Muscle layer of colon (tissue), 2 donors: ENCODE measurements at regions not wholly inside any gene's neighbourhood (a gene's known extent, or its start where the extent isn't known, plus 50 kb on each side); places are given as distances from the start of the nearest gene placed in this dataset.
"Not testable (repeated sequence)": the region's sequence is repeated elsewhere in the genome, so short reads cannot be mapped to it uniquely, and the experiment has no call there.

ENCODE experiments used
- H3K27ac ChIP-seq: one replicate; pipeline ENCODE4 v1.7.0; 2013; ENCODE audit warnings: low read depth, mild to moderate bottlenecking, low read length, moderate library complexity
- H3K27me3 ChIP-seq, 2 donors: one replicate each; pipeline ENCODE4 v1.7.0; 2013; ENCODE audit warnings: low read length in 2 of 2, mild to moderate bottlenecking in 2 of 2; ENCODE audit not compliant: insufficient read depth in 2 of 2, control insufficient read depth in 1 of 2
- H3K36me3 ChIP-seq: one replicate; pipeline ENCODE4 v1.7.0; 2013; ENCODE audit warnings: mild to moderate bottlenecking, low read length; ENCODE audit not compliant: insufficient read depth
- H3K4me1 ChIP-seq: one replicate; pipeline ENCODE4 v1.7.0; 2013; ENCODE audit warnings: mild to moderate bottlenecking, low read length; ENCODE audit not compliant: insufficient read depth
- H3K4me3 ChIP-seq, 2 donors: one replicate each; pipeline ENCODE4 v1.7.0; 2013; ENCODE audit warnings: low read length in 2 of 2, low read depth in 1 of 2, mild to moderate bottlenecking in 1 of 2, moderate library complexity in 1 of 2
- H3K9ac ChIP-seq: one replicate; pipeline ENCODE4 v1.7.0; 2013; ENCODE audit warnings: low read length
- H3K9me3 ChIP-seq: one replicate; pipeline ENCODE4 v1.7.0; 2013; ENCODE audit warnings: mild to moderate bottlenecking, low read length
- donor health status: abdominal sarcoma.
- donor health status: Adenocarcinoma of cecum.

- Histone ChIP-seq H3K4me3 (no peak overlapping the region), H3K4me1 (no peaks in the 10 kb centered on the region), H3K9ac (no peak overlapping the region), H3K27me3 (no peaks in the 10 kb centered on the region), H3K9me3 (no peaks in the 10 kb centered on the region), H3K36me3 (no peaks in the 10 kb centered on the region), H3K27ac (no peak overlapping the region)
Measured at GRCh38 chr2:6107290-6107689, 415.1 kb downstream of the SOX11 start.

- Histone ChIP-seq H3K4me3 (no peak overlapping the region), H3K36me3 (no peaks in the 10 kb centered on the region), H3K4me1 (no peaks in the 10 kb centered on the region), H3K27ac (no peak overlapping the region), H3K27me3 (no peaks in the 10 kb centered on the region), H3K9ac (no peak overlapping the region), H3K9me3 (no peaks in the 10 kb centered on the region)
Measured at GRCh38 chr2:6109831-6110230, 417.6 kb downstream of the SOX11 start.

- H3K36me3 ChIP-seq = no peaks in the 10 kb centered on the region
- no peaks in the 10 kb centered on the region for H3K9me3 ChIP-seq
- no peak overlapping the region for H3K27ac ChIP-seq
- no peaks in the 10 kb centered on the region for H3K27me3 ChIP-seq
- H3K9ac ChIP-seq = no peak overlapping the region
- H3K4me3 ChIP-seq = no peak overlapping the region
- H3K4me1 ChIP-seq = no peaks in the 10 kb centered on the region
Measured at GRCh38 chr2:6111781-6112261, 419.6 kb downstream of the SOX11 start.

GRCh38 chr2:6113786-6114185 lies 421.6 kb downstream of the SOX11 start:
- no peak overlapping the region for H3K9ac ChIP-seq

GRCh38 chr2:6127718-6128117 lies 435.5 kb downstream of the SOX11 start:
- Histone ChIP-seq H3K36me3 (no peaks in the 10 kb centered on the region), H3K27ac (no peak overlapping the region), H3K4me3 (no peak overlapping the region)

More at GRCh38 chr2:6113786-6114185, 421.6 kb downstream of the SOX11 start:
- no peaks in the 10 kb centered on the region for H3K36me3 ChIP-seq
- no peaks in the 10 kb centered on the region for H3K4me1 ChIP-seq
- H3K27me3 ChIP-seq = no peaks in the 10 kb centered on the region
- no peak overlapping the region for H3K4me3 ChIP-seq
- H3K9me3 ChIP-seq = no peaks in the 10 kb centered on the region
- H3K27ac ChIP-seq = no peak overlapping the region

GRCh38 chr2:6139142-6139541 lies 447.0 kb downstream of the SOX11 start:
- no peak overlapping the region for H3K9ac ChIP-seq
- no peaks in the 10 kb centered on the region for H3K27me3 ChIP-seq
- no peak overlapping the region for H3K27ac ChIP-seq
- H3K4me1 ChIP-seq = no peaks in the 10 kb centered on the region
- H3K4me3 ChIP-seq = no peak overlapping the region
- H3K9me3 ChIP-seq = no peaks in the 10 kb centered on the region
- H3K36me3 ChIP-seq = no peaks in the 10 kb centered on the region

More at GRCh38 chr2:6127718-6128117, 435.5 kb downstream of the SOX11 start:
- H3K27me3 ChIP-seq = no peaks in the 10 kb centered on the region
- H3K4me1 ChIP-seq = no peaks in the 10 kb centered on the region
- no peaks in the 10 kb centered on the region for H3K9me3 ChIP-seq
- H3K9ac ChIP-seq = no peak overlapping the region

- H3K4me1 ChIP-seq = no peaks in the 10 kb centered on the region
- H3K9me3 ChIP-seq = no peaks in the 10 kb centered on the region
- no peak overlapping the region for H3K4me3 ChIP-seq
- H3K9ac ChIP-seq = no peak overlapping the region
- no peaks in the 10 kb centered on the region for H3K27me3 ChIP-seq
- no peaks in the 10 kb centered on the region for H3K36me3 ChIP-seq
- H3K27ac ChIP-seq = no peak overlapping the region
Measured at GRCh38 chr2:6139916-6140315, 447.7 kb downstream of the SOX11 start.

- Histone ChIP-seq H3K4me3 (no peak overlapping the region), H3K9ac (no peak overlapping the region), H3K9me3 (no peaks in the 10 kb centered on the region), H3K4me1 (no peaks in the 10 kb centered on the region), H3K27me3 (no peaks in the 10 kb centered on the region), H3K27ac (no peak overlapping the region), H3K36me3 (no peaks in the 10 kb centered on the region)
Measured at GRCh38 chr2:6140509-6140908, 448.3 kb downstream of the SOX11 start.

- Histone ChIP-seq H3K4me1 (no peaks in the 10 kb centered on the region), H3K9ac (no peak overlapping the region), H3K27ac (no peak overlapping the region), H3K9me3 (no peaks in the 10 kb centered on the region), H3K4me3 (no peak overlapping the region), H3K27me3 (no peaks in the 10 kb centered on the region), H3K36me3 (no peaks in the 10 kb centered on the region)
Measured at GRCh38 chr2:6143812-6144211, 451.6 kb downstream of the SOX11 start.

- not testable (repeated sequence) for H3K27ac ChIP-seq, H3K9ac ChIP-seq, H3K27me3 ChIP-seq, H3K4me1 ChIP-seq, H3K4me3 ChIP-seq, H3K36me3 ChIP-seq, H3K9me3 ChIP-seq
Measured at GRCh38 chr2:6147215-6147614, 455.0 kb downstream of the SOX11 start.

GRCh38 chr2:6148882-6149281 lies 456.7 kb downstream of the SOX11 start:
- H3K4me3 ChIP-seq = no peak overlapping the region
- H3K36me3 ChIP-seq = no peaks in the 10 kb centered on the region
- H3K27me3 ChIP-seq = no peaks in the 10 kb centered on the region
- no peak overlapping the region for H3K27ac ChIP-seq
- no peak overlapping the region for H3K9ac ChIP-seq
- H3K4me1 ChIP-seq = no peaks in the 10 kb centered on the region
- no peaks in the 10 kb centered on the region for H3K9me3 ChIP-seq

- Histone ChIP-seq H3K4me3 (no peak overlapping the region), H3K36me3 (no peaks in the 10 kb centered on the region), H3K27me3 (no peaks in the 10 kb centered on the region), H3K9ac (no peak overlapping the region), H3K9me3 (no peaks in the 10 kb centered on the region), H3K27ac (no peak overlapping the region), H3K4me1 (no peaks in the 10 kb centered on the region)
Measured at GRCh38 chr2:6159606-6160005, 467.4 kb downstream of the SOX11 start.
